Hepatocyte (in vitro differentiated cells): ENCODE measurements at regions not wholly inside any gene's neighbourhood (a gene's known extent, or its start where the extent isn't known, plus 50 kb on each side); places are given as distances from the start of the nearest gene placed in this dataset.

Source experiments
- CTCF ChIP-seq: fragments of 200-600 bp; sonication (generic); IDR thresholded peaks from 2 replicates; pipeline ENCODE4 v1.5.1; 2016; ENCODE audit warnings: antibody characterized with exemption, mild to moderate bottlenecking; ENCODE audit not compliant: poor library complexity
- EZH2 ChIP-seq: fragments of 200-600 bp; sonication (generic); IDR thresholded peaks from 2 replicates; pipeline ENCODE4 v1.6.1; 2016; ENCODE audit warnings: antibody characterized with exemption, mild to moderate bottlenecking, borderline replicate concordance
- EZH2phosphoT487 ChIP-seq: fragments of 200-600 bp; sonication (generic); IDR thresholded peaks from one replicate; pipeline ENCODE4 v1.6.1; 2018; ENCODE audit warnings: antibody characterized with exemption, mild to moderate bottlenecking, low read depth, moderate library complexity; ENCODE audit not compliant: unreplicated experiment, severe bottlenecking

GRCh38 chr21:15521644-15522001 lies 208.2 kb upstream of the USP25 start:
- TF ChIP-seq EZH2 (no peak), EZH2phosphoT487 (no peak), CTCF (no peak)
